ENCODE measurements at regions not wholly inside any gene's neighbourhood (a gene's known extent, or its start where the extent isn't known, plus 50 kb on each side); places are given as distances from the start of the nearest gene placed in this dataset.

- DNase-seq (ENCODE audit: low spot score) (no peak), ATAC-seq (no peak)
- no peaks in the 10 kb centered on the region for H3K27me3 ChIP-seq (ENCODE audit: insufficient read depth)
- no peak overlapping the region for H3K27ac Mint-ChIP-seq
- H4K20me1 ChIP-seq (replicated peaks; ENCODE audit: insufficient read depth) = no peaks in the 10 kb centered on the region
- no peak overlapping the region for H3K27ac ChIP-seq (ENCODE audit: low read depth)
- no peaks in the 10 kb centered on the region for H3K9me2 ChIP-seq (ENCODE audit: insufficient read depth)
- 0 out of 2 replicates have a peak, but pooled peaks cover 5% of the 10 kb centered on the region for H3F3A ChIP-seq (replicated peaks; ENCODE audit: low read depth)
- peaks cover 6% of the 10 kb centered on the region; the same call in 1 of the 2 replicates for H3K79me2 ChIP-seq (replicated peaks; ENCODE audit: insufficient read depth)
- peaks cover 43% of the 10 kb centered on the region for H3K4me1 Mint-ChIP-seq
- H3K4me3 Mint-ChIP-seq = no peak overlapping the region
- H3K36me3 ChIP-seq (ENCODE audit: insufficient read depth) = no peaks in the 10 kb centered on the region
- no peak overlapping the region for H3K4me2 ChIP-seq
- H2AFZ ChIP-seq = no peak overlapping the region
- peaks cover 17% of the 10 kb centered on the region for H3K27me3 Mint-ChIP-seq (ENCODE audit: insufficient read depth, low read depth, poor library complexity)
- H3K4me3 ChIP-seq = no peak overlapping the region
- TF ChIP-seq STAT1 (IDR thresholded peaks at IDR 0.05; ENCODE audit: unreplicated experiment) (no peak), JUNB (IDR thresholded peaks at IDR 0.05; ENCODE audit: unreplicated experiment) (no peak), ZNF114 (CRISPR knock-in tag; IDR thresholded peaks at IDR 0.05) (no peak), REST (IDR thresholded peaks at IDR 0.05; ENCODE audit: unreplicated experiment) (no peak), EZH2 (IDR thresholded peaks at IDR 0.05; ENCODE audit: low read depth, unreplicated experiment) (no peak), NANOG (IDR thresholded peaks at IDR 0.05; ENCODE audit: borderline replicate concordance) (no peak), ZNF462 (CRISPR knock-in tag; IDR thresholded peaks at IDR 0.05) (no peak), EZH2phosphoT487 (IDR thresholded peaks at IDR 0.05; ENCODE audit: unreplicated experiment) (no peak), POLR2AphosphoS5 (IDR thresholded peaks at IDR 0.05; ENCODE audit: low read depth) (no peak), CTCF (conservative IDR thresholded peaks at IDR 0.05; ENCODE audit: low read depth in 2 of 2) (no peak), CREB1 (CRISPR knock-in tag; IDR thresholded peaks at IDR 0.05; ENCODE audit: low read depth) (no peak), ZNF331 (CRISPR knock-in tag; IDR thresholded peaks at IDR 0.05; ENCODE audit: low read depth) (no peak), ETS1 (IDR thresholded peaks at IDR 0.05) (no peak)
- no peaks in the 10 kb centered on the region for H3K9me3 Mint-ChIP-seq
- peaks cover 49% of the 10 kb centered on the region for H3K4me1 ChIP-seq (ENCODE audit: insufficient read depth)
- no peaks in the 10 kb centered on the region for H3K36me3 Mint-ChIP-seq (ENCODE audit: low read depth)
Observed at GRCh38 chr1:201691716-201692554, 137.0 kb upstream of the IPO9 start.
